ENCODE measurements at regions not wholly inside any gene's neighbourhood (a gene's known extent, or its start where the extent isn't known, plus 50 kb on each side); places are given as distances from the start of the nearest gene placed in this dataset.
"Not testable (repeated sequence)": the region's sequence is repeated elsewhere in the genome, so short reads cannot be mapped to it uniquely, and the experiment has no call there.

DNA sequence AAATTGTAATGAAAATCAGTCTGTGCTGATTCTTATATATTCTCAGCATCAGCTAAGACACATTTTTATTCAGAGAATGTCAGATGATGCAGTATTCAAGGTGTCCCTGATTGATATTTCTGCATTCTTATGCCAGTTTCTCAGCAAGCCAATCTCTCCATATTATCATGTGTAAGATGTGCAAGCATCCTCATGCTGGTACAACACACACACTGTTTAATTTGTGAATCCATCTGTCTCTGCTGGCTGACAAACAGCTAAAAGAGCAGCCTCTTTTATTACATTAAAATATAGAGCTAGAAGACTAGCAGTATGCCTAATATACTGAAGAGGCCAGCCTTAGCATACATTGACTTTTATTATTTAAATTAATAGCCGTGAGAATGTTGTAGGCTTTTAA, 502.9 kb upstream of the GNPDA2 start:
- H3K9me3 ChIP-seq (ENCODE audit: control insufficient read depth in 2 of 2, low read length in 2 of 2): no peaks in the 10 kb centered on the region
- no peak overlapping the region for H3K4me3 ChIP-seq (ENCODE audit: low read length in 2 of 2)
- no peak overlapping the region for H3K9ac ChIP-seq (ENCODE audit: low read depth in 1 of 2, low read length in 2 of 2)
- no peaks in the 10 kb centered on the region for H3K27me3 ChIP-seq (ENCODE audit: control insufficient read depth in 2 of 2, insufficient read depth in 2 of 2, low read length in 2 of 2)
- no peak overlapping the region for H3K27ac ChIP-seq (ENCODE audit: low read depth in 2 of 2, low read length in 2 of 2)
- no peaks in the 10 kb centered on the region for H3K36me3 ChIP-seq (ENCODE audit: control insufficient read depth in 2 of 2, insufficient read depth in 2 of 2, low read length in 2 of 2)
- no peaks in the 10 kb centered on the region for H3K4me1 ChIP-seq (ENCODE audit: control insufficient read depth in 2 of 2, insufficient read depth in 2 of 2, low read length in 2 of 2)

DNA sequence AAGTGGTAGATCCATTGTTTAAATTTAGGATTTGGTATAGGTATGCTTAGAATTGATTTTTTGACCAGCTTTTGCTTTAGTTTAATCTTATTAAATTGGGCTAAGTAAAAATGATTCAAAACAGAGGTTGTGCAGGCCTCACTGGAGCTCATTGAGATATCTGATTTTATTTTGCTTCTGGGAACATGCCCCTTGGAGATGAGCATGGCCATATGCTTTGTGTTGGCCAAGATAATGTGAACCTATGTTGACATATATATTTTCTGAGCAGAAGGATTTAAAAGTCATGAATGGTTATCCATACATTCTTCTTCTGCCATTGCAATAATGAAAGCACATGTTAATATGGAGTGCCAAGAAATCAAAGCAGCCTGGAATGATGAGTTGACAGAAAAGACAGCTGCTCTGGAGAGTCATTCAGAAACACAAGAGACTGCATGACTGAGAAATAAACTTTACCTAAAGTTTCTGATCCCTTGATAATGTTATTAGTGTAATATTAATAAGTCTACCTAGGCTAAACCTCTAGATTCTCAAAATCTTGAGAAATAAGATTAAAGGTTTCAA, 489.7 kb upstream of the GNPDA2 start:
- Histone ChIP-seq H3K4me1 (ENCODE audit: control insufficient read depth in 2 of 2, insufficient read depth in 2 of 2, low read length in 2 of 2) (no peaks in the 10 kb centered on the region), H3K36me3 (ENCODE audit: control insufficient read depth in 2 of 2, insufficient read depth in 2 of 2, low read length in 2 of 2) (no peaks in the 10 kb centered on the region), H3K27ac (ENCODE audit: low read depth in 2 of 2, low read length in 2 of 2) (no peak overlapping the region), H3K9me3 (ENCODE audit: control insufficient read depth in 2 of 2, low read length in 2 of 2) (peaks cover 0 to 3% of the 10 kb centered on the region in 2 donors), H3K27me3 (ENCODE audit: control insufficient read depth in 2 of 2, insufficient read depth in 2 of 2, low read length in 2 of 2) (no peaks in the 10 kb centered on the region), H3K9ac (ENCODE audit: low read depth in 1 of 2, low read length in 2 of 2) (no peak overlapping the region), H3K4me3 (ENCODE audit: low read length in 2 of 2) (no peak overlapping the region)

DNA sequence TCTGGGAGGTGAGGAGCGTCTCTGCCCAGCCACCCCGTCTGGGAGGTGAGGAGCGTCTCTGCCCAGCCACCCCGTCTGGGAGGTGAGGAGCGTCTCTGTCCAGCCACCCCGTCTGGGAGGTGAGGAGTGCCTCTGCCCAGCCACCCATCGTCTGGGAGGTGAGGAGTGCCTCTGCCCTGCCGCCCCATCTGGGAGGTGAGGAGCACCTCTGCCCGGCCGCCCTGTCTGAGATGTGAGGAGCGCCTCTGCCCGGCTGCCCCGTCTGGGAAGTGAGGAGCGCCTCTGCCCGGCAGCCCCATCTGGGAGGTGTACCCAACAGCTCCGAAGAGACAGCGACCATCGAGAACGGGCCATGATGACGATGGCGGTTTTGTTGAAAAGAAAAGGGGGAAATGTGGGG, 482.1 kb upstream of the GNPDA2 start:
- not testable (repeated sequence) for H3K36me3 ChIP-seq (ENCODE audit: control insufficient read depth in 2 of 2, insufficient read depth in 2 of 2, low read length in 2 of 2); H3K27me3 ChIP-seq (ENCODE audit: control insufficient read depth in 2 of 2, insufficient read depth in 2 of 2, low read length in 2 of 2); H3K9ac ChIP-seq (ENCODE audit: low read depth in 1 of 2, low read length in 2 of 2); H3K9me3 ChIP-seq (ENCODE audit: control insufficient read depth in 2 of 2, low read length in 2 of 2); H3K27ac ChIP-seq (ENCODE audit: low read depth in 2 of 2, low read length in 2 of 2); H3K4me3 ChIP-seq (ENCODE audit: low read length in 2 of 2); H3K4me1 ChIP-seq (ENCODE audit: control insufficient read depth in 2 of 2, insufficient read depth in 2 of 2, low read length in 2 of 2)

DNA sequence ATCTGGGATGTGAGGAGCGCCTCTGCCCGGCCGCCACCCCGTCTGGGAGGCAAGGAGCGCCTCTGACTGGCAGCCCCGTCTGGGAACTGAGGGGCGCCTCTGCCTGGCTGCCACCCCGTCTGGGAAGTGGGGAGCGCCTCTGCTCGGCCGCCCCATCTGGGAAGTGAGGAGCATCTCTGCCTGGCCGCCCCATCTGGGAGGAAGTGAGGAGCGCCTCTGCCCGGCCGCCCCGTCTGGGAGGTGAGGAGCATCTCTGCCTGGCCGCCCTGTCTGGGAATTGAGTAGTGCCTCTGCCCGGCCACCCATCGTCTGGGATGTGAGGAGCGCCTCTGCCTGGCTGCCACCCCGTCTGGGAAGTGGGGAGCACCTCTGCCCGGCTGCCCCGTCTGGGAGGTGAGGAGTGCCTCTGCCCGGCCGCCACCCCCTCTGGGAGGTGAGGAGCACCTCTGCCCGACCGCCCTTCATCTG, 481.5 kb upstream of the GNPDA2 start:
- not testable (repeated sequence) for H3K36me3 ChIP-seq (ENCODE audit: control insufficient read depth in 2 of 2, insufficient read depth in 2 of 2, low read length in 2 of 2); H3K9me3 ChIP-seq (ENCODE audit: control insufficient read depth in 2 of 2, low read length in 2 of 2); H3K27me3 ChIP-seq (ENCODE audit: control insufficient read depth in 2 of 2, insufficient read depth in 2 of 2, low read length in 2 of 2)

DNA sequence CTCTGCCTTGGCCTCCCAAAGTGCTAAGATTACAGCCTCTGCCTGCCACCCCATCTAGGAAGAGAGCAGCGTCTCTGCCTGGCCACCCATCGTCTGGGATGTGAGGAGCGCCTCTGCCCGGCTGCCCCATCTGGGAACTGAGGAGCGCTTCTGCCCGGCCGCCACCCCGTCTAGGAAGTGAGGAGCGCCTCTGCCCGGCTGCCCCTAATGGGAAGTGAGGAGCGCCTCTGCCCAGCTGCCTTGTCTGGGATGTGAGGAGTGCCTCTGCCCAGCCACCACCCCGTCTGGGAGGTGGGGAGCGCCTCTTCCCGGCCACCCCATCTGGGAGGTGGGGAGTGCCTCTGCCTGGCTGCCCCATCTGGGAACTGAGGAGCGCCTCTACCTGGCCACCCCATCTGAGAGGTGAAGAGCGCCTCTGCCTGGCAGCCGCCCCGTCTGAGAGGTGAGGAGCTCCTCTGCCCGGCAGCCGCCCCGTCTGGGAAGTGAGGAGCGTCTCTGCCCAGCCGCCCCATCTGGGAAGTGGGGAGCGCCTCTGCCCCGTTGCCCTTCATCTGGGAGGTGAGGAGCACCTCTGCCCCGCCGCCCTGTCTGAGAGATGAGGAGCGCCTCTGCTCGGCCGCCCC, 481.0 kb upstream of the GNPDA2 start:
- H3K36me3 ChIP-seq (ENCODE audit: control insufficient read depth in 2 of 2, insufficient read depth in 2 of 2, low read length in 2 of 2); H3K9me3 ChIP-seq (ENCODE audit: control insufficient read depth in 2 of 2, low read length in 2 of 2); H3K4me1 ChIP-seq (ENCODE audit: control insufficient read depth in 2 of 2, insufficient read depth in 2 of 2, low read length in 2 of 2); H3K27ac ChIP-seq (ENCODE audit: low read depth in 2 of 2, low read length in 2 of 2); H3K9ac ChIP-seq (ENCODE audit: low read depth in 1 of 2, low read length in 2 of 2); H3K4me3 ChIP-seq (ENCODE audit: low read length in 2 of 2); H3K27me3 ChIP-seq (ENCODE audit: control insufficient read depth in 2 of 2, insufficient read depth in 2 of 2, low read length in 2 of 2): not testable (repeated sequence)

More for the DNA sequence above, 481.5 kb upstream of the GNPDA2 start:
- not testable (repeated sequence) for H3K27ac ChIP-seq (ENCODE audit: low read depth in 2 of 2, low read length in 2 of 2); H3K4me1 ChIP-seq (ENCODE audit: control insufficient read depth in 2 of 2, insufficient read depth in 2 of 2, low read length in 2 of 2); H3K9ac ChIP-seq (ENCODE audit: low read depth in 1 of 2, low read length in 2 of 2); H3K4me3 ChIP-seq (ENCODE audit: low read length in 2 of 2)

DNA sequence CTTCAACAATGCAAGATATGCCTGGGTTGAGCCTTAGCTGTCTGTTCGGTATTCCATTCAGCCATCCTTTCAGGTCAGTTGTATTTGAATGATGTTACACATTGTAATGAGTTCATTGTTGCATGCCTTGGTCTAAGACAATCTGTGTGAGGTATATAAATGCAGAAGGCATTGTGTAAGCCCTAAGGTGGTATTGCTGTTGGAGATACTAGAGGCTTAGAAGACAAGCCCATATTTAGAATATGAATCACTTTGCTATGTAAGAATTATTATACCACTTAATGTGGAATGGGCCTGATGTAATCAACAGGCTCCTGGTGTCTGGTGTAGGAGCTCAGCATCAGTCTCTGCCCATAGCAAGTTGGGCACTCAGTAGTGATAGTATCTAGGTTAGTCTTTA, 473.4 kb upstream of the GNPDA2 start:
- Histone ChIP-seq H3K4me1 (ENCODE audit: control insufficient read depth in 2 of 2, insufficient read depth in 2 of 2, low read length in 2 of 2) (no peaks in the 10 kb centered on the region), H3K27ac (ENCODE audit: low read depth in 2 of 2, low read length in 2 of 2) (no peak overlapping the region), H3K27me3 (ENCODE audit: control insufficient read depth in 2 of 2, insufficient read depth in 2 of 2, low read length in 2 of 2) (no peaks in the 10 kb centered on the region), H3K4me3 (ENCODE audit: low read length in 2 of 2) (no peak overlapping the region), H3K9me3 (ENCODE audit: control insufficient read depth in 2 of 2, low read length in 2 of 2) (peaks cover 0 to 3% of the 10 kb centered on the region in 2 donors), H3K36me3 (ENCODE audit: control insufficient read depth in 2 of 2, insufficient read depth in 2 of 2, low read length in 2 of 2) (no peaks in the 10 kb centered on the region), H3K9ac (ENCODE audit: low read depth in 1 of 2, low read length in 2 of 2) (no peak overlapping the region)

DNA sequence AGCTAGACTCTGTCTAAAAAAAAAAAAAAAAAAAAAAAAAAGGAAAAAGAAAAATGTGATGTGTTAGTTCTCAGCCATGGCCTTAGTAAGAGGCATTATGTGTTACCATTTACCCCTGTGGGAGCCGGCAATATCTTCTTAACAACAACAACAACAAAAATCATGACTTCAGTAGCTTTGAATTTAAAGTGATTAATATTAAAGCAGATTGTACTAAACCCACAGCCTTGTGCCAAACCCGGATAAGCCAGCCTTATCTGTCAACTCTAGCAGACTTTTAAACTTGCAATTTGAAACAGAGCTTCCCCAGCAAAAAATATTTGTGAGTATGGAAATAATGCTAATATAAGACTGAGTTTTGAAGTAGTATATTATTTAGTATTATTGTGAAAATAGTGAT, 462.1 kb upstream of the GNPDA2 start:
- Histone ChIP-seq H3K36me3 (ENCODE audit: control insufficient read depth in 2 of 2, insufficient read depth in 2 of 2, low read length in 2 of 2) (no peaks in the 10 kb centered on the region), H3K4me1 (ENCODE audit: control insufficient read depth in 2 of 2, insufficient read depth in 2 of 2, low read length in 2 of 2) (no peaks in the 10 kb centered on the region), H3K27ac (ENCODE audit: low read depth in 2 of 2, low read length in 2 of 2) (no peak overlapping the region), H3K4me3 (ENCODE audit: low read length in 2 of 2) (no peak overlapping the region), H3K9ac (ENCODE audit: low read depth in 1 of 2, low read length in 2 of 2) (no peak overlapping the region), H3K27me3 (ENCODE audit: control insufficient read depth in 2 of 2, insufficient read depth in 2 of 2, low read length in 2 of 2) (no peaks in the 10 kb centered on the region), H3K9me3 (ENCODE audit: control insufficient read depth in 2 of 2, low read length in 2 of 2) (no peaks in the 10 kb centered on the region)

DNA sequence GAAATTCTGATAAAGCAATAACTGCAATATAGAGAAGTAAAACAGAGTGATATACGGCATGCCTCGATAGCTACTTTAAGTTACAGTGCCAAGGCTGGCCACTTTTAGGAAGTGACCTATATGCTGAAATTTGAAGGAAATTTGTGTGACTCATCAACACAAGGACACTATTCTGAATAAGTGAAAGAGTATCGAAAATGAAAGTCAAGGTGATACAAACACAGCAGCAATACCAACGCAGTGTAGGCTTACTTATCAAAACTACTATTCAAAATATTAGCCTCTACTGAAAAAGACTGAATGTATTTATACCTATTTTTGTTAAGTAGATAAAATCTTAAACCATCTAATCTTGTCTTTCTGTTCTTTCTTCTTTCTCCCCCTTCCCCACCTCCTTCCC, 459.9 kb upstream of the GNPDA2 start:
- Histone ChIP-seq H3K4me1 (ENCODE audit: control insufficient read depth in 2 of 2, insufficient read depth in 2 of 2, low read length in 2 of 2) (no peaks in the 10 kb centered on the region), H3K9me3 (ENCODE audit: control insufficient read depth in 2 of 2, low read length in 2 of 2) (no peaks in the 10 kb centered on the region), H3K4me3 (ENCODE audit: low read length in 2 of 2) (no peak overlapping the region), H3K36me3 (ENCODE audit: control insufficient read depth in 2 of 2, insufficient read depth in 2 of 2, low read length in 2 of 2) (no peaks in the 10 kb centered on the region), H3K9ac (ENCODE audit: low read depth in 1 of 2, low read length in 2 of 2) (no peak overlapping the region), H3K27me3 (ENCODE audit: control insufficient read depth in 2 of 2, insufficient read depth in 2 of 2, low read length in 2 of 2) (no peaks in the 10 kb centered on the region), H3K27ac (ENCODE audit: low read depth in 2 of 2, low read length in 2 of 2) (no peak overlapping the region)

DNA sequence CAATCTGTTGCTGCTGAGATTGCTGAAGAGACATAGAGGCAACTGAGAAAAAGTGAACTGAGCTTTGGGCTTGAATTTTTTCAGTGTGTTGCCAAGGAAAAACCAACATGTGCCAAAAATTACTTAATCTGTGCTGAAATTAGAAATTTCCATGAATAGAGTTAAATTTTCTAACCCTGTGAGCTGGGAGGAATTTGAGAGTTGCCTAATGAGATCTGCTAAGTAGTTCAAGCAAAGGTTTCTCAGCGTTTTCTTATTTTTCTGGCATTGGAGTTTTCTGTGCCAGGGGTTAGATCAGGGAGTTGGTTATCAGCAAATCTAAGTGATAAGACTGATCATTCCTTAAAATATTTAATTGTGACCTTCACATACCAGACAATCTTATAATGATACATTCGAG, 457.5 kb upstream of the GNPDA2 start:
- Histone ChIP-seq H3K4me1 (ENCODE audit: control insufficient read depth in 2 of 2, insufficient read depth in 2 of 2, low read length in 2 of 2) (no peaks in the 10 kb centered on the region), H3K9me3 (ENCODE audit: control insufficient read depth in 2 of 2, low read length in 2 of 2) (no peaks in the 10 kb centered on the region), H3K36me3 (ENCODE audit: control insufficient read depth in 2 of 2, insufficient read depth in 2 of 2, low read length in 2 of 2) (no peaks in the 10 kb centered on the region), H3K27ac (ENCODE audit: low read depth in 2 of 2, low read length in 2 of 2) (no peak overlapping the region), H3K27me3 (ENCODE audit: control insufficient read depth in 2 of 2, insufficient read depth in 2 of 2, low read length in 2 of 2) (no peaks in the 10 kb centered on the region), H3K9ac (ENCODE audit: low read depth in 1 of 2, low read length in 2 of 2) (no peak overlapping the region), H3K4me3 (ENCODE audit: low read length in 2 of 2) (no peak overlapping the region)

DNA sequence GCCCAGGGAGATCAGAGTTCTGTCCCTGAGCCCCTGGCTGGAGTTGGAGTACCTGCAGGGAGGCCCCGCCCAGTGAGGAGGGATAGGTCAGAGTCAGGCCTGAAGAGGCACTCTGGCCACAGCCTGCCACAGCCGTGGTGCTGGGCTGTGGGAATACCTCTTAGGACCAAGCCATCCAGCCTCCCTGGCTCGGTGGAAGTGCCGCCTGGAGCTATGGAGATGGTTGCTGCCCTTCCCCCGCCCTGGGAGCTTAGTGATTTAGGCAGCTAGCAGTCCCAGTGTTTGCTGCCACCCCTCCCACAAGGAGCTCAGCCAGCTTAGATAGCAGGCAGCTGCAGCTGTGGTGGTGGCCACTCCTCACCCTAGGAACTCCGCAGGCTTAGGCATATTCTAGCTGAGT, 446.3 kb upstream of the GNPDA2 start:
- Histone ChIP-seq H3K4me1 (ENCODE audit: control insufficient read depth in 2 of 2, insufficient read depth in 2 of 2, low read length in 2 of 2) (no peaks in the 10 kb centered on the region), H3K4me3 (ENCODE audit: low read length in 2 of 2) (no peak overlapping the region), H3K9me3 (ENCODE audit: control insufficient read depth in 2 of 2, low read length in 2 of 2) (no peaks in the 10 kb centered on the region), H3K9ac (ENCODE audit: low read depth in 1 of 2, low read length in 2 of 2) (no peak overlapping the region), H3K27me3 (ENCODE audit: control insufficient read depth in 2 of 2, insufficient read depth in 2 of 2, low read length in 2 of 2) (no peaks in the 10 kb centered on the region), H3K36me3 (ENCODE audit: control insufficient read depth in 2 of 2, insufficient read depth in 2 of 2, low read length in 2 of 2) (no peaks in the 10 kb centered on the region), H3K27ac (ENCODE audit: low read depth in 2 of 2, low read length in 2 of 2) (no peak overlapping the region)

All from mucosa of rectum (tissue), 2 donors.